Esophagus muscularis mucosa (tissue), 4 donors: ENCODE measurements at regions not wholly inside any gene's neighbourhood (a gene's known extent, or its start where the extent isn't known, plus 50 kb on each side); places are given as distances from the start of the nearest gene placed in this dataset.
A peak's percentile ranks its signal among the peaks of the same experiment; 100 is the strongest.

ENCODE experiments used
- DNase-seq: peaks from one replicate; pipeline ENCODE4 v3.0.0-alpha.2; 2017; ENCODE audit errors: extremely low spot score
- H3K27ac ChIP-seq, 4 donors: fragments of 200-600 bp; sonication (generic); replicated peaks in 1 of 4; 1 replicate in 3 of 4; 2 replicates in 1 of 4; pipeline ENCODE4 v1.5.1; 2016 to 2019; ENCODE audit warnings: mild to moderate bottlenecking in 1 of 4
- H3K27me3 ChIP-seq, 4 donors: fragments of 200-600 bp; sonication (generic); one replicate each; pipeline versions ENCODE4 v1.5.1 to v1.6.0; 2016 to 2019
- H3K36me3 ChIP-seq, 4 donors: fragments of 200-600 bp; sonication (generic); one replicate each; pipeline ENCODE4 v1.5.1; 2016 to 2019
- H3K4me1 ChIP-seq, 4 donors: fragments of 200-600 bp; sonication (generic); one replicate each; pipeline ENCODE4 v1.5.1; 2016 to 2019
- H3K4me3 ChIP-seq, 4 donors: fragments of 200-600 bp; sonication (generic); 1 replicate in 2 of 4; 2 replicates in 2 of 4; pipeline ENCODE4 v1.5.1; 2016 to 2019; ENCODE audit warnings: mild to moderate bottlenecking in 4 of 4, moderate library complexity in 1 of 4
- H3K9me3 ChIP-seq, 4 donors: fragments of 200-600 bp; sonication (generic); 1 replicate in 3 of 4; 2 replicates in 1 of 4; pipeline ENCODE4 v1.5.1; 2016 to 2019
- CTCF ChIP-seq, 3 experiments: fragments of 200-600 bp in 2 of 3; fragments of 450-650 bp in 1 of 3; sonication (generic) in 2 of 3; IDR thresholded peaks; one replicate each; pipeline ENCODE4 v1.5.1; 2017 to 2019; ENCODE audit warnings: antibody characterized with exemption in 3 of 3, mild to moderate bottlenecking in 2 of 3, moderate library complexity in 1 of 3
- EP300 ChIP-seq: sonication (generic); formaldehyde crosslinking; IDR thresholded peaks from one replicate; pipeline ENCODE4 v1.6.1; 2017; ENCODE audit warnings: antibody characterized with exemption
- POLR2A ChIP-seq: fragments of 450-650 bp; IDR thresholded peaks from one replicate; pipeline ENCODE4 v1.6.1; 2017; ENCODE audit warnings: antibody characterized with exemption, moderate library complexity, mild to moderate bottlenecking, low read depth
- POLR2AphosphoS5 ChIP-seq, 2 donors: sonication (generic); formaldehyde crosslinking; IDR thresholded peaks; one replicate each; pipeline ENCODE4 v1.6.1; 2017; ENCODE audit warnings: antibody characterized with exemption in 2 of 2
- WGBS: methylation state at CpG from one replicate; pipeline ENCODE4 v1.1.5; 2018; 5-methylcytosine and 5-hydroxymethylcytosine counted together
- intact Hi-C: fragments of 100-400 bp; cut with DNase I; formaldehyde crosslinking; loops from one replicate; pipeline ENCODE4 v1.15.1; 2023

- no peak for TF ChIP-seq POLR2A
- TF ChIP-seq EP300: no peak
- TF ChIP-seq POLR2AphosphoS5 (IDR thresholded peaks at IDR 0.05): no peak
- no peak for TF ChIP-seq CTCF (IDR thresholded peaks at IDR 0.05)
- no peak overlapping the region for H3K4me3 ChIP-seq
- intact Hi-C loops: no loop called here
- no peaks in the 10 kb centered on the region for H3K36me3 ChIP-seq
- no peak overlapping the region for H3K27ac ChIP-seq
- H3K27me3 ChIP-seq: no peaks in the 10 kb centered on the region
- H3K4me1 ChIP-seq: no peaks in the 10 kb centered on the region
- no peaks in the 10 kb centered on the region for H3K9me3 ChIP-seq
- no peak for DNase-seq
Observed at GRCh38 chr3:86815880-86816279, 175.1 kb downstream of the VGLL3 start.

GRCh38 chr3:86814918-86815655 is 175.9 kb downstream of the VGLL3 start:
- TF ChIP-seq EP300: no peak
- no peak for TF ChIP-seq CTCF (IDR thresholded peaks at IDR 0.05)
- no peak for TF ChIP-seq POLR2A
- TF ChIP-seq POLR2AphosphoS5 (IDR thresholded peaks at IDR 0.05): no peak
- no peaks in the 10 kb centered on the region for H3K9me3 ChIP-seq
- no peak for DNase-seq
- intact Hi-C loops: no loop called here
- WGBS: 77% methylated on average over 4 of the region's 4 CpGs
- peak overlapping the region in 2 of 4 donors; percentile 24 for H3K27ac ChIP-seq
- H3K4me1 ChIP-seq: no peaks in the 10 kb centered on the region
- H3K36me3 ChIP-seq: no peaks in the 10 kb centered on the region
- no peaks in the 10 kb centered on the region for H3K27me3 ChIP-seq
- H3K4me3 ChIP-seq: no peak overlapping the region

GRCh38 chr3:86814321-86814720 is 176.6 kb downstream of the VGLL3 start:
- H3K27ac ChIP-seq: no peak overlapping the region
- H3K4me3 ChIP-seq: no peak overlapping the region
- intact Hi-C loops: no loop called here

GRCh38 chr3:86801921-86802320 is 189.0 kb downstream of the VGLL3 start:
- intact Hi-C loops: no loop called here
- DNase-seq: no peak
- peaks cover 0 to 4% (median 0%) of the 10 kb centered on the region in 4 donors for H3K9me3 ChIP-seq
- no peaks in the 10 kb centered on the region for H3K36me3 ChIP-seq
- TF ChIP-seq POLR2A (no peak), CTCF (IDR thresholded peaks at IDR 0.05) (no peak), POLR2AphosphoS5 (IDR thresholded peaks at IDR 0.05) (no peak), EP300 (no peak)
- no peaks in the 10 kb centered on the region for H3K27me3 ChIP-seq
- no peaks in the 10 kb centered on the region for H3K4me1 ChIP-seq
- no peak overlapping the region for H3K27ac ChIP-seq
- H3K4me3 ChIP-seq: no peak overlapping the region
- WGBS: 84% methylated on average over 3 of the region's 3 CpGs

More at GRCh38 chr3:86814321-86814720, 176.6 kb downstream of the VGLL3 start:
- no peaks in the 10 kb centered on the region for H3K27me3 ChIP-seq
- H3K9me3 ChIP-seq: no peaks in the 10 kb centered on the region
- DNase-seq: no peak
- no peaks in the 10 kb centered on the region for H3K4me1 ChIP-seq
- 83% methylated on average over 4 of the region's 4 CpGs for WGBS
- no peak for TF ChIP-seq CTCF (IDR thresholded peaks at IDR 0.05)
- no peak for TF ChIP-seq POLR2AphosphoS5 (IDR thresholded peaks at IDR 0.05)
- TF ChIP-seq POLR2A: no peak
- TF ChIP-seq EP300: no peak
- no peaks in the 10 kb centered on the region for H3K36me3 ChIP-seq

GRCh38 chr3:86801066-86801465 is 189.9 kb downstream of the VGLL3 start:
- no peak for DNase-seq
- Histone ChIP-seq H3K27ac (no peak overlapping the region), H3K36me3 (no peaks in the 10 kb centered on the region), H3K9me3 (peaks cover 0 to 4% (median 0%) of the 10 kb centered on the region in 4 donors), H3K4me1 (no peaks in the 10 kb centered on the region), H3K27me3 (no peaks in the 10 kb centered on the region), H3K4me3 (no peak overlapping the region)
- TF ChIP-seq POLR2AphosphoS5 (IDR thresholded peaks at IDR 0.05): no peak
- TF ChIP-seq EP300: no peak
- TF ChIP-seq POLR2A: no peak
- no peak for TF ChIP-seq CTCF (IDR thresholded peaks at IDR 0.05)
- 66% methylated on average over 1 of the region's 1 CpG for WGBS
- intact Hi-C loops: no loop called here
